ENCODE measurements at regions not wholly inside any gene's neighbourhood (a gene's known extent, or its start where the extent isn't known, plus 50 kb on each side); places are given as distances from the start of the nearest gene placed in this dataset.
"Not testable (repeated sequence)": the region's sequence is repeated elsewhere in the genome, so short reads cannot be mapped to it uniquely, and the experiment has no call there.

GRCh38 chr18:78796693-78797455 lies 182.7 kb upstream of the SALL3 start:
- DNase-seq (ENCODE audit: extremely low spot score): no peak
- POLR2A ChIA-PET: no interaction called here
- CTCF ChIA-PET: no interaction called here
- TF ChIP-seq CTCF (IDR thresholded peaks at IDR 0.05; ENCODE audit: control extremely low read depth, extremely low read depth, low read depth, missing control alignments): no peak

- TF ChIP-seq CTCF (IDR thresholded peaks at IDR 0.05; ENCODE audit: control extremely low read depth, extremely low read depth, low read depth, missing control alignments): no peak
- no peak for DNase-seq (ENCODE audit: extremely low spot score)
- ChIA-PET CTCF (no interaction called here), POLR2A (no interaction called here)
These were observed 182.1 kb upstream of the SALL3 start for GRCh38 chr18:78797499-78797898.

DNA sequence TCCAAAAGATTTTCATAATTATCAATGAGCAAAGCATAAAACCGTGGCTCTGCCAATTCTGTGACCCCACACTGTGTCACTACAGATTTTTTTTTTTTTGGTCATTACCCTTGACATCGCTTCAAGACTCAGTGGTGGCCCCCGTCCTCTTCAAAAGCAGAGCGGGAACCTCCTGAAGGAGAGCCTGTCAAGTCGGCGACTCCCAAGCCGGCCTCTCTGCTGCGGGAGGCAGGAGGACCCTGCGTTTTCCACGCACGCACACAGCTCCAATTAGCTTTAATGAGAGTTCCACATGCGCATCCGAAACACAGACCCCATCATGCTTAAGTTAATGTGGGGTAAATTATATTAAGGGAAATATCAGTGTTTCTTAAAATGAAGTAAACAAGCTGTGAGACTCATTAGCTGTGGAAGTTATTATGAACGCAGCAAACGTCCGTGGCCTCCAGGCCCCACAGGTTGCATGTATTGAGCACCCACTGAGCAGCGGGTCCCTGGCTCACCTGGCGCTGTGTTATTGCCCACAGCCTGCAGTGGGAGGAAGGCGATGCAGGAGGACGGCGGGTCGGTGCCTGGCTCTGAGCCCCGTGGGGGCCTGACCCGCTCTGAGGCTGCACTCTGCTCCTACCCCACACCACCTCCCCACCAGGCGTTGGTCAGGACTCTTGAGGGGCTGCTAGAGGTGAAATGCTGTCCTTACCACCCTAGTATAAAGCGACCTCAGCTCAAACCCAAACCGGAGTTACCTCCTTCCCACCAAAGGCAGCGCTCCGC lies 181.0 kb upstream of the SALL3 start:
- CTCF ChIA-PET: no interaction called here
- TF ChIP-seq CTCF (IDR thresholded peaks at IDR 0.05; ENCODE audit: control extremely low read depth, extremely low read depth, low read depth, missing control alignments): no peak

GRCh38 chr18:78799382-78800089 lies 180.1 kb upstream of the SALL3 start:
- TF ChIP-seq CTCF (IDR thresholded peaks at IDR 0.05; ENCODE audit: control extremely low read depth, extremely low read depth, low read depth, missing control alignments): no peak
- no peak for DNase-seq (ENCODE audit: extremely low spot score)
- POLR2A ChIA-PET: no interaction called here
- CTCF ChIA-PET: no interaction called here

More for the DNA sequence above, 181.0 kb upstream of the SALL3 start:
- DNase-seq (ENCODE audit: extremely low spot score): no peak
- POLR2A ChIA-PET: no interaction called here

DNA sequence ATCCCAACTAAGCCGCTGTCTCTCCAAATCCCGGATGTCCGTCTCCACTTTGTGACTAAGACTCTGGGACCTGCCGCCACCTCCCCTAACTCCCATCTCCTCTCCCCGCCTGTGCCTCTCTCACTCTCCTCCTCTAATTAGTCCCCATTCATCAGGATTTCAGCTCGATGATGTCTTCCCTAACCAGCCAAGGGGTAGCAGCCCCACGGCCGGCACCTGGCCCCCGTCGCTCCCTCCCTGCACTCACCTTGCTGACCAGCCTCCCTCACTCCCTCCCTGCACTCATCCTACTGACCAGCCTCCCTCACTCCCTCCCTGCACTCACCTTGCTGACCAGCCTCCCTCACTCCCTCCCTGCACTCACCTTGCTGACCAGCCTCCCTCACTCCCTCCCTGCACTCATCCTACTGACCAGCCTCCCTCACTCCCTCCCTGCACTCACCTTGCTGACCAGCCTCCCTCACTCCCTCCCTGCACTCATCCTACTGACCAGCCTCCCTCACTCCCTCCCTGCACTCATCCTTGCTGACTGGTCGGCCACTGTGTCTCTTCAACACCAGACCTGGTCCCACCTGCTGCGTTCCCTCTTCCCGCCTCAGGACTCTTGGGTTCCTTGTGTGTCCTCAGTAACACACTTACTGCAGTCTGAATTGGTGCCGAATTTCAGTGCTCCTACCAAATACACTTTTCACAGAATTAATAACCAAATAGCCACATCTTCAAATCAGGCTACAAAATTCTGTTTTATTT lies 179.3 kb upstream of the SALL3 start:
- POLR2A ChIA-PET; DNase-seq (ENCODE audit: extremely low spot score); CTCF ChIA-PET: not testable (repeated sequence)

- ChIA-PET CTCF (no interaction called here), POLR2A (no interaction called here)
- DNase-seq (ENCODE audit: extremely low spot score): no peak
- TF ChIP-seq CTCF (IDR thresholded peaks at IDR 0.05; ENCODE audit: control extremely low read depth, extremely low read depth, low read depth, missing control alignments): no peak
These were observed 178.6 kb upstream of the SALL3 start for GRCh38 chr18:78801011-78801410.

All from GM10248 (cell line).